Umbilical cord (tissue), 1 donor: ENCODE measurements at regions not wholly inside any gene's neighbourhood (a gene's known extent, or its start where the extent isn't known, plus 50 kb on each side); places are given as distances from the start of the nearest gene placed in this dataset.
"Not testable (repeated sequence)": the region's sequence is repeated elsewhere in the genome, so short reads cannot be mapped to it uniquely, and the experiment has no call there.

Experiments used
- DNase-seq: peaks from one replicate; pipeline ENCODE4 v3.0.0-alpha.2; 2015; ENCODE audit warnings: low spot score

DNA sequence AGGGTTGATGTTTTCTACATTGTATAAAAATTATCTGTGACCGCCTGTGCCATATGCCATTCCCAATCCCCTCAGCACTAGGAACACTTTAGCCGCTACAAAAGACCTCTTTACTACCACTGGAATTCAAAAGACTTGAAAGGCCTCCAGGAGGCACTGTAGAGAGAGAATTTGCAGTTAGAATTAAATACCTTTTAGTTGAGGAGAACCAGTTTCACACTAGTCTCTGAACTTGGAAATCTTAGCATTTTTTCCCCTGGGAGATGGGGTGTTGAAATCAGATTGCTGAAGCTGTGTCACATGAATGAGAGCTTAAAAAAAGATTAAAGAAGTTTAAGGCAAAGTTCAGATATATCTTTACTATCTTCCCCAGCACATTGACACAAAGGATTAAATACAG lies 291.0 kb downstream of the ADGRL2 start:
- no peak for DNase-seq

DNA sequence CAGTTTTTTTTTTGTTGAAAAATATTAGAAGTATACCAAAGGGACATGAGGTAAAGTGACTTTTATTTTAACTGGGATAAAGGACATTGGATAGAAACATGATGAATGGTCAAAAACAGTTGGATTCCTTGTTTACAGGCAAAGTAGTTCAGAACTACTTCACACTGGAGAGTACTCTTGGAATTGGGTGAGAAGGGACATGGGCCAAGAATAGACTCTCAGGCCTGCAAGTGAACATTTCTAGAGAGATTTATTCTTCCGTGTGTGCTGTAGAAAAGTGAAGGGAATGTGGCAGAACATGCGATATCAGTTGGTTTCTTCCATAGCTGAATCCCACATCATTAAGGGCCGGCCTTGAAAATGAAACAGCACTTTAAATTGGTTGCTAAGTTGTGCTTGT lies 290.5 kb downstream of the ADGRL2 start:
- no peak for DNase-seq

DNA sequence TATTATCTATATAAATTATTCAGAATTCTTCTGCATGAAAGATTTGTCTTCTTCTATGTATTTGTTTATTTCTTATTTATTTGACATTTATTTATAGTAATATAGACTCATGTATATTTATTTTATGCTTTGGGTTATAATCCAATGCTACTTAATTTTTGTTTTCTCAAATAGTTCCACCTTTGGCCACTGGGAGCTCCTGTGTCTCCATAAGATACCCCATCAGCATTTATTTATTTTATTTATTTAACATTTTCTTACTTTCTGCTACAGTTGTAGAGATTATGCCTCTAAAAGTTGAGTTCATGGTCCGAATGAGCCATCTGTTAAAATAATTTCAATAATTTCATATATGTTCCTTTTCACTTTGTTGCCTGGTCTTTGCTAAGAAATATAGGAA lies 289.4 kb downstream of the ADGRL2 start:
- DNase-seq: no peak

DNA sequence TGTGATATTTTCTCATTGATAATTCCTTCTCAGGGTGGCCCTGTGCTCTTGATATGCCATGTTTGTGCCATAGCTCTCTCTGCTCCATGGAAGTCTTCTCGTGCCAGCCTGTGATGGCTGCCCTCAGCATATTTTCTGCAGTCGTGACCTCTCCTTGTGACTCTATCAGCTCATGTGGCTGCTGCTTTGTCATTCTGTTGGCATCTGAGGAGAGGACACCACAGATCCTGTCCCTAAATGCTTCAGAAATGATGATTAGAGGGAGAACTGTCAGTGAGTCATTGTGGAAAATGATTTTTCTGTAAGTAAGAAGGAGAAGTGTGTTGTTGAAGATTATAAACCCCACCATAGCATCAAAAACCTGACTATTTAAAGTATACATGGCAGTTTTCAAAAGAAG lies 286.0 kb downstream of the ADGRL2 start:
- no peak for DNase-seq

DNA sequence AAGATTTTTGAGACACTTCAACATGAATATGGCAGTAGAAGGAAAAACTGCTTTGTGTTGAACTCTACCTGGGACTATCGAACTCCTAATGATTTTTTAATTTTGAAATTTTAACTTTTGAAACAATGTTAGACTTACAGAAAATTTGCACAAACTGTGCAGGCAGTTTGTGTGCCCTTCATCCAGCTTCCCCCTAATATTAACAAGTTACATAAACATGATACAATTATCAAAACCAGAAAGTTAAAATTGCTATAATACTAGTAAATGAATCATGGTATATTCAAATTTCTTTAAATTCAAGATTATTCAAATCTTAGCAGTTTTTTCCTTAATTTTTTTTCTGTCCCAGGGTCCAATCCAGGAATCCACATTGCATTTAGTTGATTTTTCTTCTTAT lies 278.9 kb downstream of the ADGRL2 start:
- no peak for DNase-seq

DNA sequence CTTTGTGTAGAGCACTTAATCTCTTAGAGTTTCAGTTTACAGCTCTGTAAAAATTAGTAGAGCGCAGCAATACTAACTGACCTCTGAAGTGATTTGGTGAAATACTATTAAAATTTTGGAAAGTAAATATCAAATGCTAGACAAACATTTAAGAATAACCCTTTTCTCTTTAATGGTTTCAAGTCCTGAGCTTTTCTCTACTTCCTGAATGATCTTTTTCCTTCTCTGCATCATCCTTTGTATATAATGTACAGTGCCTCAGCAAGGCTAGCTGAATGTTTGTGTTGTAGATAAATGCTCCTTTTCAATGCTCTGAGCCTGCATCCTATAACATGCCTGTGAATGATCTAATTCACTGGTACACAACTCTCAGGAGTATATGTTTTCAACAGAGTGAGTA lies 272.9 kb downstream of the ADGRL2 start:
- no peak for DNase-seq

DNA sequence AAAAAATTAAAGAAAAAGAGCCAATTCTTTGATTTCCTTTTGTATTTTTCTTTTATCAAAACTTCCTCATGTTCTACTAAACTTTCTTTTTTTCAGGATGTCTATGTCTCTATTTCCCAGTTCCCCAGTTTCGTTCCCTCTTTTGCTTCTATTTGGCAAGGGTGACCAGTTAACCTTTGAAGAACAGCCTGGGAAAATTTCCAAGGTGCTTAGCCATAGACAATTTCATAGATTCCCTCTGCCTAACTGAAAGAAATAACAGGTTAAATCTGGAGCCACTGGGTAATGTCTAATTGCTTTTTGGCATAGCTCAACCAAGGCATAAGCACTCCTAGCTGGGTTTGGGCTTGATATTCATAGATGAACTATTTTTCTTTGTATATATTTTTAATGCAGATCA lies 272.3 kb downstream of the ADGRL2 start:
- DNase-seq: no peak

DNA sequence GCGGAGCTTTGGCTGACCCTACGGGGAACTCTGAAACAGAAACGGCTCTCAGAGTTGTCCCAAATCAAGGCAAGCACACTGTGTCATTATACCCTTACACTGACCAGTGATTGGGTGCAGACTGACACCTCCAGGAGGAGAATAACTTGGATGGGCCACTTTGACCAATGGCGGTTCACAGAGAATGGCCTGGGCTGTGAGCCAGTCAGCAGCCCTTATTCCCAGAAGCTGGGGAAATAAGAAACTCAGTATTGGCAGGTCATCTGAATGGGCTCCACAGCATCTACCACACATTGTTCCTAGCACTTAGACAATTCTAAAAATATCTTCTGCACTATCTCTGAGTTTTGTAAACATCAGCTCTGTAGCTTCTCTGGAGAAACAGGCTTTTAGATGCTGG lies 265.2 kb downstream of the ADGRL2 start:
- no peak for DNase-seq

DNA sequence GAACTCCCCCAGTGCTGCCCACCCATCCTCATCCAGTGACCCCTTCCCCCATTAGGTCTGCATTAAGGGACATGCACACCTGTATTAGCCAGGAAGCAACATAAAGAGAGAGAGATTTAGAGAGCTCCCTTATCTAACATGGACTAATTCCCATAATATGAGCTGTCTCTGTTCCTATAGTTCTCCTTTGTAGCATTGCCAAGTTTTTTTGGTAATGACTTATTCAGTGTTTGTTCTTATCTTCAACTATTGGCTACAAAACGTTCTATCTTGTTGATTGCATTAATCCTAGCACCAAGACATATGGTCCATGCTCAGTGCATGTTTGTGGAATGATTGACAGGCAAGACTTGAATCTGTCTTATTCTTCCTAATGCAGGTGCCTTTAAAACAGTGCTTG lies 264.0 kb downstream of the ADGRL2 start:
- peak; percentile 59 for DNase-seq

DNA sequence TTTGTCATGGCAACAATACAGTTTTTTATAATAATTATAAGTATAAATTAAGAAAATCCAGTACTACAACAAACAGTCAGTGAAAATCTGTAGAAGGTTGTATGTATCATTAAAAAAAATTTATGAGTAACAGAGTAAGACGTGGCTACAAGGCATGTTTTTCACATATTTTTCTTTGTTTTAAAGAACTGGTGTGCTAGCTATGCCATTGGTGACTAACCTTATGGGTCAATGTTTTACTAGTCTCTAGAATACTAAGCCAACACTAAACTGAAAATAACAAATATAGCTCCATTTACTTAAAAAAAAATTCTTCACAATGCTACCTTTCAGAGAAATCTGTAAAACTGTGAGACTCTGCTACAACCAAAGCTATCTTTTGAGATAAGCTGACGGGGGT lies 261.5 kb downstream of the ADGRL2 start:
- no peak for DNase-seq

DNA sequence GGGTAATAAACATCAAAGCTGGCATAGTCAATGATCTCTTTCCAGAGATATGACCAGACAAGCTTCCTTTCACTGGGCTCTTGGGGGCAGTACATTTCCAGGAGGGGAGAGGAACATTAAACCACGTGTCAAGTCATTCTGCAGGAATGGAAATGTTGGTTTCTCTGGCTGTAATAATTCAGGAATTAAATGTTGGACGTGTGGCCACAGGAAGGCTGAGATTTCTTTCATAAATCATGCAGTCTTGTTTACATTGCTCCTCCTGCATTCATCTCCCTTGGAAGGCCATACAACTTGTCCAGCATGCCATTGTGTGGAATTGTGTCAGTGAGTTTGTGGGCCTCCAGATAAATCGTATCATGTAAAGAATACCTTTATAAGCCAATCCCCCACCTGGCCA lies 259.2 kb downstream of the ADGRL2 start:
- DNase-seq: no peak

DNA sequence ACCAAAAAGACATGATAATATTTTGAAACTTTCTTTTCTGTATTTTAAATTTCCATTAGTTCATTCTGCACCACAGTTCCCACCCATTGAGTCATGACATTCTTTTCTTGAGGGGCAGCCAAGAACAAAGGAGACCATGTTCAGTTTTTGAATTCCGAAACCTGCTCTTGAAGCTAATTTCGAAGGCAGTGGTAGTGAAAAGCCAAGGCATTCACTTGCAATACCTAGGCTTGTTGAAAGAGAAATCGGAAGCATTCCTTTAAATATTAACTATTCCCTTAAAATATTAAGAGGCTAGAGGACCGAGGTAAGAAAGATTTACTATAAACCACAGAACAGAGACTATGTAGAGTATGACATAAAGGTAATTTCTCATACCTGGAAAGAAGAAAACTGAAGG lies 256.3 kb downstream of the ADGRL2 start:
- no peak for DNase-seq

DNA sequence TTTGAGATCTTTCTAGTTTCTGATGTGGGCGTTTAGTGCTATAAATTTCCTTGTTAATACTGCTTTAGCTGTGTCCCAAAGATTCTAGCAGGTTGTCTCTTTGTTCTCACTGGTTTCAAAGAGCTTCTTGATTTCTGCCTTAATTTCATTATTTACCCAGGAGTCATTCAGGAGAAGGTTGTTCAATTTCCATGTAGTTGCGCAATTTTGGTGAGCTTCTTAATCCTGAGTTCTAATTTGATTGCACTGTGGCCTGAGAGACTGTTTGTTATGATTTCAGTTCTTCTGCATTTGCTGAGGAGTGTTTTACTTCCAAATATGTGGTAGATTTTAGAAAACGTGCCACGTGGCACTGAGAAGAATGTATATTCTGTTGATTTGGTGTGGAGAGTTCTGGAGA lies 254.6 kb downstream of the ADGRL2 start:
- not testable (repeated sequence) for DNase-seq

DNA sequence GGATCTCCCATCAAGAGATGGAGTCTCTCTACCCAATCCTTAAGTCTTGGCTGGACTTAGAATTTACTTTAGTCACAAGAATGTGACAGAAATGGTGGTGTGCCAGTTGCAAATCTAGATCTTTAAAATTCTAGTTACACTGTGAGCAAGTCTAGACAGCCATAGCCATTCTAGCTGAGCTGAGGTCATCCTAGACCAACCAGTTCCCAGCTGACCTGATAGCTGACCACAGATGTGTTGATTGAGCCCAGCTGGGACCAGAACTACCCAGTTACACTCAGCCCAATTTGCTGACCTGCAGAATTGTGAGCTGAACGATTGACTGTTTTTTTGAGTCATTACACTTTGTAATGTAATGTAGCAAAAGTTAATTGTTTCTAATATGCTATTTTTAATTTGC lies 251.8 kb downstream of the ADGRL2 start:
- DNase-seq: no peak

DNA sequence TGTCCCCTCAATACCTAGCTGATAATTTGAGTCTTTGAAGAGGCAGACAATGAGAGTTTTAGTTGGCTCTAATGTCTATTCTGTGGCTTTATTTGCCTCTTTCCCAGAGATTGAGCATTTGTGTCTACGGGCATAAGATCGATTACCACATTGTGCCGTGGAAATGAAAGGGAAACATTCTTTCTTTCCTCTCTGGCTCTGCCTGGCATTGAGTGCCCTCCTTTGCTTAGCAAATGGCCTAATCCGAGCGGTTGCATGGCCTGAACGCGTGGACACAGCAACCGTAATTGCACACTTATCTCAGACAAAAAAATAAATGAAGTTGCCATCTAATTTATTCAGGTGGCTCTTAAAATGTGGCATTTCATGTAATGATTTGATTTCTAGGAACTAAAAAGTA lies 247.9 kb downstream of the ADGRL2 start:
- DNase-seq: no peak

DNA sequence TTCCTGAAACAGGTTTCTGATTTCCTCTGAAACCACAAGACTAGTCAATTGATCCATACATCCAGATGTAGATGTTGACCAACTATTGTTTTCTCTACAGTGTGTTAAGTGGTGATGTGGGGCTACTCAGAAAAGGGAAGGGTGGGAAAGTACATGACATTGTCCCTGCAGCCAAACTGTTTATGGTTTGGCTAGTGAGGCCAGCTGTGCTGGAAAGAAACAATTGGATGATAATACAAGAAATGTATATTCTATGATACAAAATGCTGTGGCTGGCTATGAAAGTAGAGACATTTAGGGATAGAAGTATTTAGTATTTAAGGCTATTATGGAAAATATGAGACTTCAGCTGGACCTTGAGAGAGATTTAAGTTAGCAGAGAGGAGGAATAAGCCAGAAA lies 244.5 kb downstream of the ADGRL2 start:
- peak; percentile 9 for DNase-seq

DNA sequence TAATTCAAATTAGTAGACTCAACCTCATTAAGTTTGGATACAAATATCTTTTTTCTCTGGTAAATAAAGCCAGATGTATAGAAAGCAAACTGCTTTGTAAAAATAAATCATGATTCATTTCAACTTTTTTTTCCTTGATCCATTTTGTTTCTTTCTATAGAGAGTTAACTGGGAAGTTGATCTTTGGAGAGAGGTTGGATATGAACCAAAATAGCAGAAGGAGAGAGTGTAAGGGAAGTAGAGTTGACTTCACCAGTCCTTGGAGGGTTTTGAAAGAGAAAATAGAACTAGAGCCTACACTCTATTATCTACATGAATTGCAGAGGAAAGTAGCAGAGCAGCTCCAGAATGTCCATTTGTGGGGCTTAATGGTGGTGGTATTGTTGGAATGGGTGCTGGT lies 243.8 kb downstream of the ADGRL2 start:
- DNase-seq: no peak

DNA sequence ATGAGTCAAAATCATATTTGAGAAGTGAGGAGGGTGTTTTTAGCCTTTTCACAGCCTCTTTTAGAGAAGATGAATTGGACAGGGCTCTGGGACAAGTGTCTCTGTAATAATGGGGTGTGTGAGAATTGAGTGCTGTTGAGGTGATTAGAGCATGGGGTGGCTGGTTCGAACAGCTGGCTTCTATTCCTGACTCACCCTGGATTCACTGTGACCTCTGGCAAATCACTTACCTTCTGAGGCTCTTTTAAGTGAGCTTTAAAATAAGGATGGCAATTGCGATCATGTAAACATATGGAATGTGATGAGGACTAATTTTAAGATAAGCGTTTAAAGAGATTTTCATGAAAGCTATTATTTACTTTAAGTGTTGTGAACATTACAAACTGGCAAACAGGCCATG lies 243.4 kb downstream of the ADGRL2 start:
- DNase-seq: no peak

DNA sequence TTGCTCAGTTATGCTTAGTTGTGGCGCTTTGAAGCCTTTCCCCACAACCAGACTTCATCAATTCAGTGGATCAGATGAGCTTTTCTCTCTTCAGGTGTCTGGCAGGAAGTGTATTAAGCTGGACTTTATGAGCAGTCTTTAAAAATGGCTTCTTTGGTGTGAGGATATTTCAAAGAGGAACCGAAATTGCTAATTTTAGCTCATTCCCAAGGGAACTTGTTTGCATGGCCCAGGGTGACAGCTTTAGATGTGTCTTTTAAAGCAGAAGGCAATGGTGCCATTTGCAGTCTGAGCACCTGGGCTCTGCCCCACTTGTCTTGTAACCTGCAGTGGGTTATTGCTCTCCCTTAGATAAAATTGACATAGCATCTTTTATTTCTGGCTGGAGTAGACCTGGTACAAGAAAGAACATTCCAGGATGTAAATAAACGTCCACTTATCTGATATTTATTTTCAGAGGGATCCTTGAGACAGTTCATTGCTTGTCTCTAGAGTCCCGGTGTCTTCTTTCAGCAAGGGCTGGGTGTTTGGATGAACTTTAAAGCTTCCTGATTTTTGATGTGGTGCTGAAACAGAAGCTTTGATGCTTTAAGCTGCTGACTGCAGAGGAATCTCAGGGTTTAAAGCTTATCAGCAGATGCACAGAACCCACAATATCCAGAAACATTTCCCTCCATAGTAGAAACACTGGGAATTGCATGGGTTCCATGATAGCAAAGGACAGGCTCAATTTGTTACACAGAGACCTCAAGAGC lies 241.7 kb downstream of the ADGRL2 start:
- peak; percentile 64 for DNase-seq
